PC-3 (cell line): ENCODE measurements at regions not wholly inside any gene's neighbourhood (a gene's known extent, or its start where the extent isn't known, plus 50 kb on each side); places are given as distances from the start of the nearest gene placed in this dataset.

Source experiments
- EZH2 ChIP-seq: fragments of 300-600 bp; sonication (generic); IDR thresholded peaks from one replicate; pipeline ENCODE4 v1.6.1; 2017; ENCODE audit warnings: antibody characterized with exemption, mild to moderate bottlenecking, low read length; ENCODE audit not compliant: unreplicated experiment
- EZH2phosphoT487 ChIP-seq: fragments of 300-600 bp; sonication (generic); IDR thresholded peaks from 2 replicates; pipeline ENCODE4 v1.6.1; 2018; ENCODE audit warnings: mild to moderate bottlenecking, antibody characterized with exemption, low read length, borderline replicate concordance
- TF ChIP-seq, protein P1 (sequence below): fragments of 300-600 bp; sonication (generic); conservative IDR thresholded peaks from 2 replicates; pipeline ENCODE4 v1.5.1; 2017; ENCODE audit warnings: antibody characterized with exemption, low read depth, mild to moderate bottlenecking, low read length

DNA sequence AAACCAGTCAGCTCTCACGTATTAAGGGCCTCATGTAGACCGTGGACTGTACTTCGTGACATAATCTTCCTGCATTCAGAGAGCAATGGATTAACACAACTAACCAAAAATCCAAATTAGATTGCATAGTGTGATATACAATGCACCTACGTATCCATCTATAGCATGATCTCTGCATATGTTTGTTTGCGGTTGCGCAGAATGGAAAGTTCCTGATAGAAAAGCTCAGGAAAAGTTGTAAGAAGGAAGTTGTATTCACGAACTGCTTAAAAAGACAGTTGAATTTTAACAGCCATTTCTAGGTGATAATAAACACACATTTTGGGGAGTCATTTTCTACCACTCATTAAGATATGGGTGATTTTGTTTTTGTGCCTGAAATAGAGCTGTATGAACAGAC lies 869.0 kb downstream of the TLE4 start:
- TF ChIP-seq EZH2 = no peak
- TF ChIP-seq, protein P1, sequence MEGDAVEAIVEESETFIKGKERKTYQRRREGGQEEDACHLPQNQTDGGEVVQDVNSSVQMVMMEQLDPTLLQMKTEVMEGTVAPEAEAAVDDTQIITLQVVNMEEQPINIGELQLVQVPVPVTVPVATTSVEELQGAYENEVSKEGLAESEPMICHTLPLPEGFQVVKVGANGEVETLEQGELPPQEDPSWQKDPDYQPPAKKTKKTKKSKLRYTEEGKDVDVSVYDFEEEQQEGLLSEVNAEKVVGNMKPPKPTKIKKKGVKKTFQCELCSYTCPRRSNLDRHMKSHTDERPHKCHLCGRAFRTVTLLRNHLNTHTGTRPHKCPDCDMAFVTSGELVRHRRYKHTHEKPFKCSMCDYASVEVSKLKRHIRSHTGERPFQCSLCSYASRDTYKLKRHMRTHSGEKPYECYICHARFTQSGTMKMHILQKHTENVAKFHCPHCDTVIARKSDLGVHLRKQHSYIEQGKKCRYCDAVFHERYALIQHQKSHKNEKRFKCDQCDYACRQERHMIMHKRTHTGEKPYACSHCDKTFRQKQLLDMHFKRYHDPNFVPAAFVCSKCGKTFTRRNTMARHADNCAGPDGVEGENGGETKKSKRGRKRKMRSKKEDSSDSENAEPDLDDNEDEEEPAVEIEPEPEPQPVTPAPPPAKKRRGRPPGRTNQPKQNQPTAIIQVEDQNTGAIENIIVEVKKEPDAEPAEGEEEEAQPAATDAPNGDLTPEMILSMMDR = no peak
- TF ChIP-seq EZH2phosphoT487 = no peak
